GM23338 (cell line): ENCODE measurements at regions not wholly inside any gene's neighbourhood (a gene's known extent, or its start where the extent isn't known, plus 50 kb on each side); places are given as distances from the start of the nearest gene placed in this dataset.

Source experiments
- ATAC-seq: fragments of 200-7000 bp; cut with Tn5 transposase; 3 replicates; pipeline ENCODE4 v1.9.1; 2020
- DNase-seq: peaks from one replicate; pipeline ENCODE4 v3.0.0-alpha.2; 2015; ENCODE audit warnings: low spot score
- H2AFZ ChIP-seq: fragments of 200-600 bp; sonication (generic); 2 replicates; pipeline ENCODE4 v1.8.0; 2016; ENCODE audit warnings: antibody characterized with exemption, mild to moderate bottlenecking, moderate library complexity
- H3F3A ChIP-seq: fragments of 200-600 bp; sonication (generic); replicated peaks from 2 replicates; pipeline ENCODE4 v1.8.0; 2017; ENCODE audit warnings: antibody characterized with exemption, mixed run types, low read depth
- H3K27ac ChIP-seq: fragments of 200-600 bp; sonication (generic); 2 replicates; pipeline ENCODE4 v1.6.1; 2016; ENCODE audit warnings: low read depth
- H3K27me3 ChIP-seq: fragments of 200-600 bp; sonication (generic); 2 replicates; pipeline ENCODE4 v1.8.0; 2016; ENCODE audit warnings: mild to moderate bottlenecking, mixed run types, moderate library complexity; ENCODE audit not compliant: insufficient read depth
- H3K36me3 ChIP-seq: fragments of 200-600 bp; sonication (generic); 2 replicates; pipeline ENCODE4 v1.8.0; 2016; ENCODE audit warnings: mild to moderate bottlenecking; ENCODE audit not compliant: insufficient read depth
- H3K4me1 ChIP-seq: fragments of 200-600 bp; sonication (generic); 2 replicates; pipeline ENCODE4 v1.8.0; 2016; ENCODE audit warnings: mild to moderate bottlenecking, moderate library complexity; ENCODE audit not compliant: insufficient read depth
- H3K4me2 ChIP-seq: fragments of 200-600 bp; sonication (generic); 2 replicates; pipeline ENCODE4 v1.7.1; 2017; ENCODE audit warnings: mixed run types
- H3K4me3 ChIP-seq: fragments of 200-600 bp; sonication (generic); 2 replicates; pipeline ENCODE4 v1.6.1; 2016; ENCODE audit warnings: mixed run types
- H3K79me2 ChIP-seq: fragments of 200-600 bp; sonication (generic); replicated peaks from 2 replicates; pipeline ENCODE4 v1.8.0; 2017; ENCODE audit warnings: mild to moderate bottlenecking; ENCODE audit not compliant: insufficient read depth
- H3K9me2 ChIP-seq: fragments of 200-600 bp; sonication (generic); 2 replicates; pipeline ENCODE4 v1.8.0; 2017; ENCODE audit not compliant: insufficient read depth
- H4K20me1 ChIP-seq: fragments of 200-600 bp; sonication (generic); replicated peaks from 2 replicates; pipeline ENCODE4 v1.8.0; 2017; ENCODE audit warnings: mild to moderate bottlenecking; ENCODE audit not compliant: insufficient read depth
- H3K27ac Mint-ChIP-seq: 2 replicates; pipeline ENCODE4 v1.8.0; 2020; ENCODE audit warnings: inconsistent platforms, mild to moderate bottlenecking, moderate library complexity, mixed read lengths
- H3K27me3 Mint-ChIP-seq: 3 replicates; pipeline ENCODE4 v1.8.0; 2022; ENCODE audit warnings: low read depth, mild to moderate bottlenecking, moderate library complexity, mixed read lengths, inconsistent platforms; ENCODE audit not compliant: insufficient read depth, poor library complexity
- H3K36me3 Mint-ChIP-seq: 3 replicates; pipeline ENCODE4 v1.8.0; 2021; ENCODE audit warnings: low read depth, mild to moderate bottlenecking, inconsistent platforms, moderate library complexity, mixed read lengths
- H3K4me1 Mint-ChIP-seq: 3 replicates; pipeline ENCODE4 v1.8.0; 2020; ENCODE audit warnings: mild to moderate bottlenecking, inconsistent platforms, mixed read lengths
- H3K4me3 Mint-ChIP-seq: 3 replicates; pipeline ENCODE4 v1.8.0; 2021; ENCODE audit warnings: moderate library complexity, mild to moderate bottlenecking, inconsistent platforms, mixed read lengths
- H3K9me3 Mint-ChIP-seq: 3 replicates; pipeline ENCODE4 v1.8.0; 2020; ENCODE audit warnings: moderate library complexity, mild to moderate bottlenecking, inconsistent platforms, mixed read lengths
- CREB1 ChIP-seq: fragments of 250-450 bp; sonication (Bioruptor Pico); IDR thresholded peaks from 2 replicates; pipeline ENCODE4 v1.5.0; 2020; ENCODE audit warnings: low read depth, mild to moderate bottlenecking, moderate library complexity

DNA sequence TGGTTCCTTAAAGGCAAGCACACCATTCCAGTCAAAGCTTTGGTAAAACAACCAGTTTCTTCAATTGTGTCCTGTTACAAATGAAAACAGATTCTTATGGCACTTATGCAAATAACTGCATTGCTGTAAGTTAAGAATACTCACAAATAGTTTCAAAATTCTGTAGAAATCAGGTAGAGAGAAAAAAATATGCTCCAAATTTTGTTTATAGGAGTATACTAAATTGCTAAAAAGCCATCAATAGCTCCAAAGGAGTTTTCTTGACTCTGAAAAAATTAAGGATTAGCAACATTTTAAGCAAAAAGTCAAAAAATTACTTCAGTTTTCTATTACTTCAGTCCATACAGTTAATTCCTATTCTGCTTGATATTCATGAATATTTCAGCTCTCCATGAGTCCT lies 51.3 kb upstream of the KAT6B start:
- ATAC-seq = no peak
- Histone ChIP-seq H2AFZ (no peak overlapping the region), H4K20me1 (no peaks in the 10 kb centered on the region), H3K79me2 (no peaks in the 10 kb centered on the region), H3K27ac (no peak overlapping the region), H3K27me3 (no peaks in the 10 kb centered on the region), H3K4me3 (no peak overlapping the region), H3K36me3 (no peaks in the 10 kb centered on the region), H3K4me1 (peaks cover 4% of the 10 kb centered on the region; the same call in 1 of the 2 replicates), H3K9me2 (0 out of 2 replicates have a peak, but pooled peaks cover 4% of the 10 kb centered on the region), H3F3A (no peaks in the 10 kb centered on the region), H3K4me2 (no peak overlapping the region)
- H3K27me3 Mint-ChIP-seq = no peaks in the 10 kb centered on the region
- DNase-seq = no peak
- no peak overlapping the region for H3K4me3 Mint-ChIP-seq
- H3K36me3 Mint-ChIP-seq = peaks cover 21% of the 10 kb centered on the region
- H3K27ac Mint-ChIP-seq = no peak overlapping the region
- no peaks in the 10 kb centered on the region for H3K4me1 Mint-ChIP-seq
- H3K9me3 Mint-ChIP-seq = peaks cover 40% of the 10 kb centered on the region
- TF ChIP-seq CREB1 = no peak
